DMS153 (cell line): ENCODE measurements at regions not wholly inside any gene's neighbourhood (a gene's known extent, or its start where the extent isn't known, plus 50 kb on each side); places are given as distances from the start of the nearest gene placed in this dataset.
"Not testable (repeated sequence)": the region's sequence is repeated elsewhere in the genome, so short reads cannot be mapped to it uniquely, and the experiment has no call there.

Source experiments
- DNase-seq: peaks from one replicate; lab custom pipeline; 2025; lab: John Stamatoyannopoulos, UW

DNA sequence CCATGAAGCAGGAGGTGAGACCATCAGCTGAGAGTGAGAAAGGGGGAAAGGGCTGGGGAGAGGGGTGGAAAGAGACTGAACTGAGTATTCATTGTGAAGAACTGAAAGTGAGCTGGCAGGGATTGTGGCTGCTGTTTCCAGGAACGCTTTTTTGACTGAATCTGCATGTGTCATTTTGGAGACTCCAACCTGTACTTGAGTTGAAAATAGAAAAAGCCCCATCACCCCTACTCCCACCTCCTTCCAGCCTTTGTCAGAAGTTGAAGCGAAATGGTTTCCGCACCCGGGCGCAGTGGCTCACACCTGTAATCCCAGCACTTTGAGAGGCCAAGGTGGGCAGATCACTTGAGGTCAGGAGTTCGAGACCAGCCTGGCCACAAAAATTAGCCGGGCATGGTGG, 128.0 kb upstream of the GPR12 start:
- no peak for DNase-seq

DNA sequence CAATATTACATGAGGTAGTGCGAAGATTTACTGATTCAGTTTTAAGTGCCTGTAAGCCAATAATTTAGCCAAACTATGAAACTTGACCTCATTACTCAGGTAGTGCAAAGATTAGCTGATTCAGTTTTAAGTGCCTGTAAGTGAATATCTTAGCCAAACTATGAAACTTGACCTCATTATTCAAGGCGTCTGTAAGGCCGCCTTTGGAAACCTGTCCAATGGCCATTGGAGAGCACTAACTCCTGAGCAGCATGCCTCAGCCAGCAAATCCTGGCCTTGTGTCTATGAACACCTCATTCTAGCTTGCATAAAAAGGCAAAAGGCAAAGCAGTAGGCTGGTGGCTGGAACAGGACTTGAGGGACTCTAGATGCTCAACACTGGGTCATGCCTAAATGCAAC, 127.0 kb upstream of the GPR12 start:
- DNase-seq, result no peak

DNA sequence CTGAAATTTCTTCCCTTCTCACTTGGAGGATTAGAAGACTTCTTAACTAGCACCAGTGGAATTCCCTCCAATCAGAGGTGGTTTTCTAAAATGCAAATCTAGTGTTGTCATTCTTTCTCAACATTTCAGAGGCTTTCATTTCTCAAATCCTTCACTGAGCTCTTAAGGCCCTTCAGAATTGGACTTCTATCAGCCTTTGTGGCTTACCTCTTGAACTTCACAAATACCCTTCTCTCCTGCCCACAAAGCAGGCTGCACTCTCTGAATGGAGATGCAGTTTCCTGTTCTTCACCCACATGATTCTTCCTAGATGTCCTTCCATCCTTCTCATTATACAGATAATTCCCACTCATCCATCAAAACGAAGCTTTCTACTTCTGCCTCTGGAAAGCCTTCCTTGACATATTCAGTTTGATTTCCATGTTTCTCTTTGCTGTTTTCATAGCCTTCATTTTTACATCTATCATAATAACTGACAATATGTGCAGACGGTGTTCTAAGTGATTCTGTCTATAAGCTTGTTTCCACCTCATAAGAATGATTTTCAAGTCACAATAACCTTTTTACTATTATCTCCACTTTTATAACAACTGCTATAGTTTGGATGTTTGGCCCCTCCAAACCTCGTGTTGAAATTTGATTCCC, 123.1 kb upstream of the GPR12 start:
- DNase-seq, result no peak

DNA sequence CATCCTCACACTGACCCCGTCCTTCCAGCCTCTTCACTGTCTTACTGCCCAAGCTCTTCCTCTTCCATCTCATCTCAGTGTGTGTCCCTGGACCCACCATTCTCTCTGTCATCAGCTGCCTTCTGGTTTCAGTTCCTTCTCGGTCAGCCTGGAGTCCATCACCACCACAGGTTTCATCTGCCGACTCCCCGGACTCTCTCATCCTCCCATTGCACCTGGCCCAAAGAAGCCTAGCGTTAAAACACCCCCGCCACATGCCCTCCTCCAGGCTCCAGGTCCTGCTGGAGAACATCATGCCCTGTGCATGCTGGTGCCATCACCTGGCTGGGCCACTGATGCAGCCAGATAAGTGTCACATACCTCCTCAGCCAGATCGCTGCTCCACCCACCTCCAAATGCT, 122.1 kb upstream of the GPR12 start:
- no peak for DNase-seq

DNA sequence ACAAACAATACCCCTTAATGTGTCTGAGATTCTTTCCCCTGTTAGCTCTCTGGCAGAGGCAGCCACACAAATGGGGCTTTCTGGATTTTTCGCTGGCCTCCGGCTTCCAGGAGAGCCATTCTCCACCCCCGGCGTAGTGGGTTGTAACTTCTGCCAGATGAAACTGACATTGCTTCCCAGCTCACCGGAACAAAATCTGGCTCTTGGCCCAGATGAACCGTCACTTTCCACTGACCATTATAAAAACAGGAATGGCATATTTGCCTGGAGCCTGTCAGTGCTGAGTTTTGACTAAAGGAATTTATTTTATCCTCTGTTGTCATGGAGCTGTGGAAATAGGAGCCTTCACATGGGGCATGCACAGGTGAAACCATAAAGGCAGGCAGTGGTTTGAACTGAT, 120.6 kb upstream of the GPR12 start:
- DNase-seq, result peak; percentile 23

DNA sequence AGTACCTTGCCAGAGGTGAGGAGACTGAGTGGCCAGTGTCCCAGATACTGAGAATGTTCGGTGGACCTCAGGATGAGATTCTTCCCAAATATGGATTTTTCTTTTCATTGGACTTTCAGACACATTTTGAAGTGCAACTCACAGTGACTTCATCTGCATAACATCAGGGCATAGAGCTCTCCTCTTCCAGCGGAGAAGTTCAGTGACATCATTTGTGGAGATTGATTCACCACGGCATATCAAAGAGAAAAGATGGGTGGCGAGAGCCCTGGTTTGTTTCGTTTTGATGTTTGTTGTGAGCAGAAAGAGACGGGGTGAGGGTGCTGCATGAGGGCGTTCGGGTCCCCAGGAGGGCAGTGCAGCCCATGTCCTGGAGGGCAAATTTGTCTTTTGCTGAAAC, 120.1 kb upstream of the GPR12 start:
- no peak for DNase-seq

DNA sequence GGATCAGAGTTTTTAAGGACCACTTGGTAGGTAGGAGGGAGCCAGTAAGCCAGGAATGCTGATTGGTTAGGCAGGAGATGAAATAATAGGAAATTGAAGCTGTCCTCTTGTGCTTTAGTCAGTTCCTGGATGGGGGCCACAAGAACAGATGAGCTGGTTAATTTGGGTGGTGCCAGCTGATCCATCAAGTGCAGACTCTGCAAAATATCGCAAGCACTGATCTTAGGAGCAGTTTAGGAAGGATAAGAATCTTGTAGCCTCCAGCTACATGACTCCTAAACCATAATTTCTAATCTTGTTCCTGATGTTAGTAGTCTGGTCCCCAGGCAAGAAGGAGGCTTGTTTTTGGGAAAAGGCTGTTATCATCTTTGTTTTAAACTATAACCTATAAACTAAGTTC, 117.9 kb upstream of the GPR12 start:
- no peak for DNase-seq

DNA sequence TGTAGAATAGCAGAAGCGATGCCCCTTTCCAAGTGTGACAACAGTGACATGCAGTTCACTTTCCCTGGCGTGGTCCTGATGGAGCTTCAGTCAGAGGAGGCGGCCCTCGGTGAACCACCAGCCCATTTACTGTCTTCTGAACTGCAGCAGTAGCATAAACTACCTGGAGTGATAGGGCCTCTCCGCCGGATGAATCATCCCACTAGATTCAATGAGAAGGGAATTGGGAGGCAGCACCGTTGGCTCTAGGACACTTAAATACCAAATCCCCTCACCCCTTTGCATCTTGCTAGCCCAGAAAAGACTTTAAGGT, 112.8 kb upstream of the GPR12 start:
- no peak for DNase-seq

DNA sequence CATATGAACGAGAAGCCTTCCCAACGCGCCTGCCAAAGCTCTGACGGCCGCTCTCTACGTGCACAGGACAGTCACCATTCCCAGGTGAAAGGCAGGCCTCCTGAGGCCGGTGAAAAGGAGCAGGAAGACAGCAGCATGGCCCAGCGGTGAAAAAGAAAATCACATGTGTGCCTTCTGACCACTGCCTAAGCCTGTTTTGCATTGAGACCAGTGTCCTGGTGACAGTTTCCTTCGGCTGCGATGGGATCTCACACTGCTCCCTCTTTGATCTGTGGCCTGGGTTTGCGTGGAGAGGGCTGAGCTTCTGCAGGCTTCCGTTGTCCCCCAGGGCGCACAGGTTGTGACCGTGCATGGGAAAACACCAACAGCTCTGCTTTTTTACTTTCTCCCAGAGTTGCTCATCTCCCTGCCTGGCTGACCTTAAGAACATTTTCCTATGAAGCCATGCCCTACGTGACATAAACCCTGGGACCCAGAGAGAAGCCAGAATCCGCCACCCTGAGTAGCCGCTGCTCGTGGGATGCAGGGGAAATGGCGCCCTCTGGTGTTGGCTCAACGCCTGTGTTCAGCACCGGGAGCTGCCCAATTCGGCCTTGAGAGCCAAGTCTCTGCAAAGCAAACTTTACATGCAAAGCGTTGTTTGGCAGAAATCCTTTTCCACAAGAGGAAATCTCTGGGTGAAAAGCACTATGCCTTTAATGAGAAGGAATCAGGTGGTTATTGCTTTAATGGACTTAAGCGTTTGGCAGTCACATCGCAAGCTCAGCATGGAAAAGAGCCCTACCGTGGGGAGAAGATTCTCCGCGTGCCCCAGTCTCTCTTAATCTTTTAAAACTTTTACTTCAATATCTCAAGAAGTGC, 112.2 kb upstream of the GPR12 start:
- peak; percentile 16 for DNase-seq

DNA sequence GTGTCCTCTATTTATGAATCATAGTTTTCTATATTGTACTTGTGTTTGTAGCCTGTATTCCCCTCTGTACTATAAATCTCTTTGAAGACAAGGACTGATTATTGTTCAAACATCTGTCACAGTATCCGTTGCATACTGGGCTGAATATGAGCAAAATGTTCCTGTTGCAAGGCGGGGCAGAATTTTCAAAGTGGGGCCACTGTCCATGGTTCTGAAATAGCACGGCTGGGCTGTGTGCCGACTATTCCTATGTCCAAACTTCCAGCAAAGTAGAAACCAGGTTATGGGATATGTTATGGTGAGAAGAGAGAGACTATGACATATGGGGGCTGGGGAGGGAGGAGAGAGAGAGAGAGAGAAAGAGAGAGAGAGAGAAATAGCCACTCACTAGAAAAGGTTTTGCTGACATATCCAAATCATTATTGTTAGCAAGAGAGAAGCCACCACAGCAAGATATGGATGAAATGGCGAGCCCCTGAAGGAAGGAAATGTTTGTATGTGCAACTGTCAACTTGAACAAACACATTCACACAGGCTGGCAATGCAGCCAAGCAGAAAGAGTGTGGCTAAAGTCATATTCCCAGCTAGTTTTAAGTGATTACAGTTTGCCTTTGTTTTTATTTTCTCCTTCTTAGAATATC, 107.0 kb upstream of the GPR12 start:
- no peak for DNase-seq

DNA sequence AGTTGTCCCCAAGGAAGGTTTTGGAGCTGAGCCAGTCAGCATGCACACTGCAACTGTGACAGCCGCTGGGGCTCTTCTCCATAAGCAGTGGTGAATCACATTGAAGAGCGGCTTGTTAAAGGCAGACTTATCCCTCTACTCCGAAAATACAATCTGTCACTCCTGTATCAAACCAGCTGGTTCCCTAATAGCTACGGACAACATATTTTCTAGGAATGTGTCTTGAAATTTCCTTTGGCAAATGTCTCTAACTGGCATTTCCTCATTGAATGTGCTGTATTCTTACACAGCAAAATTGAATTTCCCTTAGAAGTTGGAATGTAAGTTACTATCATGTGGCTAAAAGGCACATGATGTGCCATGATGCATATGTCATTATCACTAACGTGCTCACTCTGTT, 104.0 kb upstream of the GPR12 start:
- DNase-seq, result no peak

DNA sequence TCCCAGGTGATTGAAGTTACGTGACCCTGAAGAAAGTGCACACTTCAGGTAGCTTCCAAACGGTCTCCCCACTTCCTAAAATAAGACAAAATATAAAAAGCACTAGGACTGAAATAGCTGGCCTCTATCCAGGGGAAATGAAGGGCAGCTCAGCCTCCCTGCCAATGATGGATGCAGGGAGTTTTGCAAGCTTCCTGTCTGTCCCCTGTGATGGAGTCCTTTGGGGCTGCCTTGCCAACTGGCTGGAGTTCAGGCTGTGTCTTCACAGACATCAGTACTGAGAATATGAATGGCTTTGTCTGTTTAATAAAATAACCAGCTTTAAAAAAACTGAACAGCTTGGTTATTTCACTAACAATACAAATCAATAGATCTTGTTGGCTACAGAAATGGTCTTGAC, 101.4 kb upstream of the GPR12 start:
- peak; percentile 9 for DNase-seq

DNA sequence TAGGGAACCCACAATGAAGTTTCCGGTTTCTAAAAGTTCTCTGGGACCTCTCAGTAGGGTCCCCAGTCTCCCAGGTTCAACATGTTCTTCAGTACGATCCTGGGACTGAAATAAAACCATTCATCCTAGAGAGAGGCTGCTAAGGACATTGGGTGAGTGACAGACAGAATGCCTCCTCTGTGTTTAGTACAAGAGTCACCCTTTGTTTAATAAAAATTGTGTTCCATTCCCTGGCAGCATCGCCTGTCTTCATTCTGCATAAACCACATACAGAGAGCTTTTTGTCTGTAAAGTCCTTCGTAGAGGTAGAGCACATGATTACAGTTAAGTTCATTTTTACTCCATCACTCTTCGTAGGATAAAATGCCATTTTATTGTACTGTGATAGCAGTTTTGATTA, 95.3 kb upstream of the GPR12 start:
- DNase-seq, result no peak

DNA sequence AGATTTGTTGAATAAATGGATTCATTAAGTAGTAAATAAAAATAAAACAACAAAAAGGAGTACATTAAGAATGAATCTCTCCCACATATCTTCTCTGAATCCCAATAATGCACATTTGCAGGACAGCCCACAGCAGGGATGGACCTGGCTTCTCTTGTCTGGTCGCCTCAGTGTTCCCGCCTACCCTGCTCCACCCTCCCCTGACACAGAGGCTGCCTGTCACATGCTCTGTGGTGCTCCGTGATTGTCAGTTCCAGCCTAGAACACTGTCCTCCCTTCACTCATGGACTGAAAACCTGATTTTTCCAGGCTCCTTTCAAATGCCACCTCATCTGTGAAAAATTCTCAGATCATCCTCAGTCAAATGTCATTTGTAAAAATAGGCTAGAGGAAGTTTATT, 94.5 kb upstream of the GPR12 start:
- no peak for DNase-seq

DNA sequence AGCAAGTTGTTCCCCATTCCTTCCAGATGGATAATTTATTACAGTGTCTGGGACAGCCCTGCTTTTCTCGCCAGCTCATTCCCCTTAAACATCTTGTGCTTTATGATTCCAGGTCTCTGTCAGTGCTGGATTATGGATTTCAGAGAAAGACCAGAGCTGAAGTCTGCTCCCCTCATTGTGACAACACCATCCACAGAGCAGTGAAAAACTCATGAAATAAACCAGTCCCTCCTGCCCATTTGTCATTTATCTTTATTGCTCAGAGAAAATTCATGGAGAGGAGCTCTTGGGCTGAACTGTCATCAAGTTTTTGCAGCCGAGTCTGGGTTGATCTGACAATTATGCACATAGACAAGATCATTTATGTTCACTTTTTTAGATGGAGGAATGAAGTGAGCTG, 92.7 kb upstream of the GPR12 start:
- no peak for DNase-seq

DNA sequence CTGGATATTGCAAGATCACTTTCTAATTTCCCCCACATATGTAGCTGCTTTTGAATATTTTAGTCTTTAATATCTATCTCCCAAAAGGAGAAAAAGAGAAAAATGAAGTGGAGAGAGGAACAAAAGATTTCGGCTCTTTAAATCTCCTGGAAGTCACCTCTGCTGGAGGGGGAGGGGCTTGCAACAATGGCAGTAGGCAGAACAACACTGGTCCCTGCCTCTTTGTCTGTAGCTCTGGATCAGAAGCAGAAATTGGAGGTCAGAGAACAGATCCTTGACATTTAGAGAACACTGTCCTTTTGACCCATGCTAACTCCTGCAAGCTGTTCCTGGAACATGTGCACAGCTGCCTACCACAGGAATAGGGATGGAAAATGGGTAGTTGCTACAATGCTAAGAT, 86.7 kb upstream of the GPR12 start:
- DNase-seq, result no peak

DNA sequence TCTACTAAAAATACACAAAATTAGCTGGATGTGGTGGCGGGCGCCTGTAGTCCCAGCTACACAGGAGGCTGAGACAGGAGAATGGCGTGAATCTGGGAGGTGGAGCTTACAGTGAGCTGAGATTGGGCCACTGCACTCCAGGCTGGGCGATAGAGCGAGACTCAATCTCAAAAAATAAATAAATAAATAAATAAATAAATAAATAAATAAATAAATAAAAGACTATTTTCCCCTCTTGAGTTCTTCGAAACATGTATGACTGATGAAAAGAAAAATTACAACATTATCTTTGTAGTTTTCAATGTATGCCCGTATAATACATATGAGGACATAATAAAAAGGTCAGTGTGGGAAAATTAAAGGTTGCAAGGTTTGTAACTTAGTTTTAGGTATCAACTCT, 84.5 kb upstream of the GPR12 start:
- DNase-seq, result not testable (repeated sequence)

DNA sequence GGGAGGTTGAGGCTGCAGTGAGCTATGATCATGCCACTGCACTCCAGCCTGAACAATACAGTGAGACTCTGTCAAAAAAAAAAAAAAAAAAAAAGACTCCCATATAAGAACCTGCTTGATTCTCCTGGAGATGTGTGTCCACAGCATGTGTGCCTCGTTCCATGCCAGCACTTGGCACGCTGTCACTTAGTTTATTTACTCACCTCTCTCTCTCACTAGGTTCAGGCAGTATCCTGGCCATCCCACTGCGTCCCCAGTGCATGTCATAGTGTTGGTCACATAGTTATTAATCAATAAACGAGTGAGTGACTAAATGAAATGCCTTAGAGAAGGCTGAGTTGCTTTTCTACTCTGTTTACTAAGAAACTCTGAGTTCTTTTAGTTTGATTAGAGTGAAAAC, 79.1 kb upstream of the GPR12 start:
- peak; percentile 45 for DNase-seq

DNA sequence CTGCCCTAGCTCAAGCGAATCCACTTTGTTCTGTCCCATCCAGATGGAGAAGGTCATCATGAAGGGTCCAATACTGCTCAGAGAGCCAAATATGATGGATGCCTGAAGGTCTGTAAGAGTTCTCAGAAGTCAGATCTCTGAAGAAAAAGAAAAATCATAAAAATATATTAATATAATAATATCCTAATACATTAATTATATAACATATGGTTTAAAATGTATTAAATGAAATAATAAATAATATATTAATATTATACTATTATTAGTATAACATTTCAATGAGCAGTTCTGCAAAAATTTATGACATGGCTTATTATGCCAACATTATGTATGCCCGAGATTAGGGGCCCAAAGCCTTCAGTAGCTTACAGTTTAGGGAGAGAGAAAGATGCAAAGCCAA, 78.2 kb upstream of the GPR12 start:
- no peak for DNase-seq

DNA sequence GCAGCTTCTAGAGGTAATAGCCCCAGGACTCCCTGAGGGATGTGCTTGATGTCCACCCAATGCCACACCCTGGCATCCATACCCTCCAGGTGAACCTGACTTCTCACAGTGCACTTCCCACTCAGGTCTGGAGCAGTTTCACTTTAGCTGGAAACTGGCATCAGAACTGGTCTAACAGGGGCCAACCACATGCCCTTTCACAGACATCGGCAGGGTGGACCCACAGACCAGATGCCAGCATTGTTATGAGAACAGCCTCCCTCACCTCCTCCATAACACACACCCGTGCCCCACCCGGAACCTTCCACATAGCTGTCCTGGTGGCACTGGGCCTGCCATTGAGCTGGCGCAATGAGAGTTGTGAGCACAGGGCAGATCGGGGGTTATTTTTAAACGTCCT, 77.4 kb upstream of the GPR12 start:
- no peak for DNase-seq

DNA sequence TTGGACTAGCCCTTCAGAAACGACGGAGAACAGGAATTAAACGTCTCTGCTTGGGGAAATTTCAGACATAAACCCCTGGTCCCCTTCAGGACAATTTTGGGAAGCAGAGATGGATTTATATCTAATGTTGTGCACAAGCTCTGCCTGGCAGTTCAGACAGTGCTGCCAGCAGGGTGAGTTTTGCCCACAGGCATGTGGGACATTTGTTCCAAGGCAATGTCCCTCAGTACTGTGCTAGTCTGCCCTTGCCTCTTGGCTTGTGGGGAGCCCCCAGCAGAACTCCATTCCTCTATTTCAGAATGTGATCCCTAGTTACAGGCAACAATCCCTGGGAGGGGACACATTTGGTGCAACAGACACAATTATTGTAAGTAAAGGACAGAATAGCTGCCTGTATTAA, 76.5 kb upstream of the GPR12 start:
- DNase-seq, result no peak

DNA sequence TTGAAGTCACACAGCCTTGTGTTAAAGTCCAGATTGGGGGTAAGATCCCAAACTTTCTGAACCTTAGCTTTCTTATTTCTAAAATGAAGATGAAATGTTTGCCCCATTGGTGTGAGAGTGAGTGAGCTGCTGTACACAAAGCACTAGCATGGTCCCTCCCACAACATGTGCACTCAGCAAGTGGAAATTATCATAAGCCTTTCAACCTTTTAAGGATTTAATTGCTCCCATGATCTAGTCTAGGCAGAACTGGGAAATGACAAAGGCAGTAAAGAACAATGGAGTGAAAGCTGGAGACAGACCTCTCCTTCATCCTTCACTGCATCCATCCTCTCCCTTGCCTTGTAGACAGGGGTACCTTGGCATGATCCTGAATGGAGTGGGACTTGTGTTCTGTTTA, 76.0 kb upstream of the GPR12 start:
- DNase-seq, result no peak

DNA sequence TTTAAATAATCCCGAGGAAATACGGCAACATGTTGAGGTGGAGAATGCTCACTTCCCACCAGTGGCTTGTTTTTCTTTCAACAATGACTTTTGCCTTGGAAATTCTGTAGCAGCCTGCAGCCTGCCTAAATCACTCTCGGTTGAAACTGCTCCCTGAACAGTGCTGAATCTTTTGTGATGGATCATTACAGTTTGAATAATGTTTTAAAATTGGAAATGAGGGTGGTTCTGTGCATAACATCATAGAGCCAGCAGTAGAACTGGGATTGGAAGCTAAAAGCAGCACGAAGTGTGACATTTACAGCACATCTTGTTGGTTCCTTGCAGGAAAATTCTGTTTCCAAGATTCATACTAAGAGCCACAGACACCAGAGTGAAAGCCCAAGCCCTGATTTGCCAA, 74.1 kb upstream of the GPR12 start:
- DNase-seq, result no peak
